ENCODE measurements at regions not wholly inside any gene's neighbourhood (a gene's known extent, or its start where the extent isn't known, plus 50 kb on each side); places are given as distances from the start of the nearest gene placed in this dataset.
"Not testable (repeated sequence)": the region's sequence is repeated elsewhere in the genome, so short reads cannot be mapped to it uniquely, and the experiment has no call there.

- Mint-ChIP-seq H3K4me1 (ENCODE audit: low read depth) (no peaks in the 10 kb centered on the region), H3K27ac (no peak overlapping the region), H3K4me3 (no peak overlapping the region), H3K9me3 (no peaks in the 10 kb centered on the region), H3K27me3 (no peaks in the 10 kb centered on the region), H3K36me3 (ENCODE audit: low read depth) (no peaks in the 10 kb centered on the region)
Observed at GRCh38 chr2:184272056-184272455, 326.3 kb upstream of the ZNF804A start.

- Mint-ChIP-seq H3K9me3 (no peaks in the 10 kb centered on the region), H3K4me1 (ENCODE audit: low read depth) (no peaks in the 10 kb centered on the region), H3K4me3 (no peak overlapping the region), H3K27me3 (no peaks in the 10 kb centered on the region), H3K27ac (no peak overlapping the region), H3K36me3 (ENCODE audit: low read depth) (no peaks in the 10 kb centered on the region)
Observed at GRCh38 chr2:184294831-184295230, 303.5 kb upstream of the ZNF804A start.

GRCh38 chr2:184297085-184297484 lies 301.2 kb upstream of the ZNF804A start:
- no peaks in the 10 kb centered on the region for H3K9me3 Mint-ChIP-seq
- H3K27ac Mint-ChIP-seq = no peak overlapping the region
- H3K36me3 Mint-ChIP-seq (ENCODE audit: low read depth) = no peaks in the 10 kb centered on the region
- no peaks in the 10 kb centered on the region for H3K27me3 Mint-ChIP-seq
- no peak overlapping the region for H3K4me3 Mint-ChIP-seq
- H3K4me1 Mint-ChIP-seq (ENCODE audit: low read depth) = no peaks in the 10 kb centered on the region

- no peaks in the 10 kb centered on the region for H3K4me1 Mint-ChIP-seq (ENCODE audit: low read depth)
- no peaks in the 10 kb centered on the region for H3K9me3 Mint-ChIP-seq
- H3K4me3 Mint-ChIP-seq = no peak overlapping the region
- no peak overlapping the region for H3K27ac Mint-ChIP-seq
- no peaks in the 10 kb centered on the region for H3K27me3 Mint-ChIP-seq
- no peaks in the 10 kb centered on the region for H3K36me3 Mint-ChIP-seq (ENCODE audit: low read depth)
Observed at GRCh38 chr2:184302506-184302905, 295.8 kb upstream of the ZNF804A start.

DNA sequence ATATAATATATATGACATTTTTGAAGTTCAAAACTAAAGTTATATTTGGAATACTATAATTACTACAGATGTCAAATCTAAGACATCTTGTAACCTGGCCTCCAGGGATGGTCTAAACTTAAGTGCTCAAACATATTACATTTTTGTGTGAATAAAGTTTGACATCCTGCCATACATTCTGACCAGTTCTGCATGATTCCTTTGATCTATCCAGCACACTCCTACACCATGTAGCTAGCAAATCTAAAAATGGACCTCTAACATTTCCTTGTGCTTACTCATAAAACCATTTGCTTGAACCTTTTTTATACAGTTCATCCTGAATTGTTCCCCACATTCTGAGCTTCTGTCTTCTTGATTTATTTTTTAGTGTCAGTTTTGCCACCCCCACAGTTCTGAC lies 294.3 kb upstream of the ZNF804A start:
- Mint-ChIP-seq H3K4me3 (no peak overlapping the region), H3K4me1 (ENCODE audit: low read depth) (no peaks in the 10 kb centered on the region), H3K36me3 (ENCODE audit: low read depth) (no peaks in the 10 kb centered on the region), H3K27me3 (no peaks in the 10 kb centered on the region), H3K9me3 (no peaks in the 10 kb centered on the region), H3K27ac (no peak overlapping the region)

DNA sequence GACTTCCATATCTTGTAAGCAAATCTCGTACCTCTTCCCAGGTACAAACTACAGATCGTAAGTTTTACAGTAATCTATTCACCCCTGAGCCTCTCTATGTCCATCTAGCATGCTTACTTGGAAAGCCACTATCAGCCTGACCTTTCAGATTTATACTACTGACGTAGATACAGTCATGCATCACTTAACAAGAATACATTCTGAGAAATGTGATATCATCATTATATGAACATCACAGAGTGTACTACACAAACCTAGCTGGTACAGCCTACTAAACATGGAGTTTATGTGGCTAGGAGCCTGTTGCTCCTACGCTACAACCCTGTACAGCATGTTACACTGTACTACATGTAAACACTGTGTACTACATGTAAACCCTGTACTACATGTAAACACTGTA lies 293.2 kb upstream of the ZNF804A start:
- Mint-ChIP-seq H3K4me3 (no peak overlapping the region), H3K36me3 (ENCODE audit: low read depth) (no peaks in the 10 kb centered on the region), H3K27ac (no peak overlapping the region), H3K27me3 (no peaks in the 10 kb centered on the region), H3K4me1 (ENCODE audit: low read depth) (no peaks in the 10 kb centered on the region), H3K9me3 (no peaks in the 10 kb centered on the region)

GRCh38 chr2:184308706-184309105 lies 289.6 kb upstream of the ZNF804A start:
- no peak overlapping the region for H3K27ac Mint-ChIP-seq
- H3K4me3 Mint-ChIP-seq = no peak overlapping the region
- H3K4me1 Mint-ChIP-seq (ENCODE audit: low read depth) = no peaks in the 10 kb centered on the region
- no peaks in the 10 kb centered on the region for H3K9me3 Mint-ChIP-seq
- no peaks in the 10 kb centered on the region for H3K27me3 Mint-ChIP-seq
- H3K36me3 Mint-ChIP-seq (ENCODE audit: low read depth) = no peaks in the 10 kb centered on the region

DNA sequence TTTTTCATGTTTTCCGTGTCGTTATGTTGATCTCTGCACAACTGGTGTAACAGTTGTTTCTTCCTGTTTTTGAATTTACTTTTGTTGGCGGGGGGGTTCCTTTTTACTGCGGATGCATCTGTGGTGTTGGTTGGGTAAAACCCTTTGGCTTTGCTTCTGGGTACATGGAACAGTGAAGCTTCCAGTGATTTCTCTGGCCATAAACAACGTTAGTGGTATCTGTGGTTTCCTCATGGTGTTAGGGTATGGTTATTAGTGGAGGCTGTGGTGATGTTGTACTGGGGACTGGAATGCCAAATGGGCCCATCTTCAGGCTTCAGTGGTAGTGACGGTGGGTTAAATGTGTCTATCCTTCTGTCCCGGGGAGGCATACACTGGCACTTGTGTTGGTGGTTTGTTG lies 285.4 kb upstream of the ZNF804A start:
- no peak overlapping the region for H3K27ac Mint-ChIP-seq
- H3K27me3 Mint-ChIP-seq = no peaks in the 10 kb centered on the region
- no peaks in the 10 kb centered on the region for H3K4me1 Mint-ChIP-seq (ENCODE audit: low read depth)
- H3K36me3 Mint-ChIP-seq (ENCODE audit: low read depth) = no peaks in the 10 kb centered on the region
- no peak overlapping the region for H3K4me3 Mint-ChIP-seq
- H3K9me3 Mint-ChIP-seq = peaks cover 6% of the 10 kb centered on the region

GRCh38 chr2:184314829-184315228 lies 283.5 kb upstream of the ZNF804A start:
- Mint-ChIP-seq H3K36me3 (ENCODE audit: low read depth) (no peaks in the 10 kb centered on the region), H3K27ac (no peak overlapping the region), H3K9me3 (peaks cover 10% of the 10 kb centered on the region), H3K4me1 (ENCODE audit: low read depth) (no peaks in the 10 kb centered on the region), H3K4me3 (no peak overlapping the region), H3K27me3 (no peaks in the 10 kb centered on the region)

DNA sequence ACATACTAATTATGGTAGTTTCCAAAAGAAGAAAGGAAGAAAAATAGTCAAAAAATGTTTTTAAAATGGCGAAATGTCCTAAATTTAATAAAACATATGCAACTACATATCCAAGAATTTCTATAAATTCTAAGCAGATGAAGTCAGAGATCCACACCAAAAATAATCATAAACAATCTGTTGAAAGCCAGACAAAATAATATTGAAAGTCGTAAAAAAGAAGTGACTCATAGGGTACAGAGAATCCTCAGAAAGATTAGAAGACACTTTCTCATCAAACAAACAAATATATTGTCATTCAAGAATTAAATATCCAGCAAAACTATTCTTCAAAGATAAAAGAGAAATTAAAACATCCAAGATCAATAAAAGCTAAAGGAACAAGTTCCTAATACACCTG lies 281.4 kb upstream of the ZNF804A start:
- peaks cover 13% of the 10 kb centered on the region for H3K9me3 Mint-ChIP-seq
- H3K4me1 Mint-ChIP-seq (ENCODE audit: low read depth) = no peaks in the 10 kb centered on the region
- no peak overlapping the region for H3K4me3 Mint-ChIP-seq
- no peaks in the 10 kb centered on the region for H3K36me3 Mint-ChIP-seq (ENCODE audit: low read depth)
- no peaks in the 10 kb centered on the region for H3K27me3 Mint-ChIP-seq
- H3K27ac Mint-ChIP-seq = no peak overlapping the region

GRCh38 chr2:184322615-184323014 lies 275.7 kb upstream of the ZNF804A start:
- H3K4me3 Mint-ChIP-seq = no peak overlapping the region
- no peaks in the 10 kb centered on the region for H3K36me3 Mint-ChIP-seq (ENCODE audit: low read depth)
- peaks cover 7% of the 10 kb centered on the region for H3K9me3 Mint-ChIP-seq
- no peaks in the 10 kb centered on the region for H3K27me3 Mint-ChIP-seq
- H3K4me1 Mint-ChIP-seq (ENCODE audit: low read depth) = no peaks in the 10 kb centered on the region
- H3K27ac Mint-ChIP-seq = no peak overlapping the region

DNA sequence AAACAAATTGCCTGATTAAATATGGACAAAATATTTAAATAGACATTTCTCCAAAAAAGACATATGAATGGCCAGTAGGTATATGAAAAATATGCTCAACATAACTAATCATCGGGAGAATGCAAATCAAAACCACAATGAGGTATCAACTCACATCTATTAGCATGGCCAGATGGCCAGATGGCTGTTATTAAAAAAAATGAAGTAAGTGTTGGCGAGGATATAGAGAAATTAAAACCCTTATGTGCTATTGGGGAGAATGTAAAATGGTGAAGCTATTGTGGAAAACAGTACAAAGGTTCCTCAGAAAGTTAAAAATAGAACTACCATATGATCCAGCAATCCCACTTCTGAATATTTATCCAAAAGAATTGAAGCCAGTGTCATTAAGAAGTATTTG lies 272.3 kb upstream of the ZNF804A start:
- no peak overlapping the region for H3K27ac Mint-ChIP-seq
- H3K9me3 Mint-ChIP-seq = peaks cover 4% of the 10 kb centered on the region
- no peaks in the 10 kb centered on the region for H3K36me3 Mint-ChIP-seq (ENCODE audit: low read depth)
- no peaks in the 10 kb centered on the region for H3K4me1 Mint-ChIP-seq (ENCODE audit: low read depth)
- H3K27me3 Mint-ChIP-seq = no peaks in the 10 kb centered on the region
- H3K4me3 Mint-ChIP-seq = no peak overlapping the region

DNA sequence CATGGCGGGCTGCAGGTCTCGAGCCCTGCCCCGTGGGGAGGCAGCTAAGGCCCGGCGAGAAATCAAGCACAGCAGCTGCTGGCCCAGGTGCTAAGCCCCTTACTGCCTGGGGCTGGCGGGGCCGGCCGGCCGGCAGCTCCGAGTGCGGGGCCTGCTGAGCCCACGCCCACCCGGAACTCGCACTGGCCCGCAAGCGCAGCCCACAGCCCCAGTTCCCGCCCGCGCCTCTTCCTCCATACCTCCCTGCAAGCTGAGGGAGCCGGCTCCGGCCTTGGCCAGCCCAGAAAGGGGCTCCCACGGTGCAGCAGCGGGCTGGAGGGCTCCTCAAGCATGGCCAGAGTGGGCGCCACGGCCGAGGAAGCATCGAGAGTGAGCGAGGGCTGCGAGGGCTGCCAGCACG lies 270.5 kb upstream of the ZNF804A start:
- not testable (repeated sequence) for H3K4me3 Mint-ChIP-seq

DNA sequence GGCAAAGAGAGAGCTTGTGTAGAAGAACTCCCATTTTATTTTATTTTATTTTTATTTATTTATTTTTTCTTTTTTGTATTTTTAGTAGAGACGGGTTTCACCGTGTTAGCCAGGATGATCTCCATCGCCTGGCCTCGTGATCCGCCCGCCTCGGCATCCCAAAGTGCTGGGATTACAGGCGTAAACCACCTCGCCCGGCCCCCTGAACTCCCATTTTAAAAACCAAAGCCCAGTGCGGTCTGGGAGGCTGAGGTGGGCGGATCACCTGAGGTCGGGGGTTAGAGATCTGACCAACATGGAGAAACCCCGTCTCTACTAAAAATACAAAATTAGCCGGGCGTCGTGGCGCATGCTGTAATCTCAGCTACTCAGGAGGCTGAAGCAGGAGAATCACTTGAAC lies 267.8 kb upstream of the ZNF804A start:
- not testable (repeated sequence) for H3K4me3 Mint-ChIP-seq; H3K36me3 Mint-ChIP-seq (ENCODE audit: low read depth); H3K4me1 Mint-ChIP-seq (ENCODE audit: low read depth); H3K9me3 Mint-ChIP-seq; H3K27ac Mint-ChIP-seq; H3K27me3 Mint-ChIP-seq

More for the DNA sequence above, 270.5 kb upstream of the ZNF804A start:
- H3K27me3 Mint-ChIP-seq; H3K36me3 Mint-ChIP-seq (ENCODE audit: low read depth); H3K4me1 Mint-ChIP-seq (ENCODE audit: low read depth); H3K9me3 Mint-ChIP-seq; H3K27ac Mint-ChIP-seq: not testable (repeated sequence)

DNA sequence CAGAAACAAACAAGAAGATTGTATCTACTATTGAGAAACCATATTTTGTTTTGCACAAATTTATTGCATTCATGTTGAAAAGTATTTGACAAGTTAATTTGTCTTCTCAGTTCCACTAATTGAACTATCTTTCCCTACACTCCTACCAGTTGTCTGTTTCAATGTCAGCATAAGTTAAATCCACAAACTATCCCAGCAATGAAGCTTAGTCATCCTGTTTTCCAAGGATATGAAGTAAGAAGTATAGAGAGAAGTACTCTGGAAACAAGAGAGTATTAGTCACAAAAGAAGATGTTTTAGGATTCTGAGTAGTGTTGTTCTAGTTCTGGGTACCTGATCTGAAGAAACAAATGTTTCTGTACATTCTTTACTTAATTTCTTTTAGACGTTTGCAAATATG lies 261.6 kb upstream of the ZNF804A start:
- no peaks in the 10 kb centered on the region for H3K27me3 Mint-ChIP-seq
- H3K9me3 Mint-ChIP-seq = no peaks in the 10 kb centered on the region
- no peaks in the 10 kb centered on the region for H3K36me3 Mint-ChIP-seq (ENCODE audit: low read depth)
- H3K4me1 Mint-ChIP-seq (ENCODE audit: low read depth) = no peaks in the 10 kb centered on the region
- H3K27ac Mint-ChIP-seq = no peak overlapping the region
- H3K4me3 Mint-ChIP-seq = no peak overlapping the region

- Mint-ChIP-seq H3K4me3 (no peak overlapping the region), H3K9me3 (peaks cover 3% of the 10 kb centered on the region), H3K27ac (no peak overlapping the region), H3K4me1 (ENCODE audit: low read depth) (no peaks in the 10 kb centered on the region), H3K36me3 (ENCODE audit: low read depth) (no peaks in the 10 kb centered on the region), H3K27me3 (no peaks in the 10 kb centered on the region)
Observed at GRCh38 chr2:184338771-184339170, 259.6 kb upstream of the ZNF804A start.

GRCh38 chr2:184339966-184340365 lies 258.4 kb upstream of the ZNF804A start:
- Mint-ChIP-seq H3K4me1 (ENCODE audit: low read depth) (no peaks in the 10 kb centered on the region), H3K4me3 (no peak overlapping the region), H3K27ac (no peak overlapping the region), H3K27me3 (no peaks in the 10 kb centered on the region), H3K9me3 (peaks cover 4% of the 10 kb centered on the region), H3K36me3 (ENCODE audit: low read depth) (no peaks in the 10 kb centered on the region)

Data from stimulated activated naive CD8-positive, alpha-beta T cell treated with anti-CD3 and anti-CD28 coated beads, Interleukin-15, Interleukin-2, amounts not matched to agents 100 ng/mL and 50 ng/mL, for 24 hours (primary cell).